WTC11 (cell line): ENCODE measurements at regions not wholly inside any gene's neighbourhood (a gene's known extent, or its start where the extent isn't known, plus 50 kb on each side); places are given as distances from the start of the nearest gene placed in this dataset.

Experiments
- ARID4B ChIP-seq: sonication (generic); formaldehyde crosslinking; IDR thresholded peaks from 2 replicates; pipeline ENCODE4 v1.8.0; 2023; ENCODE audit warnings: missing genetic modification reagents, mild to moderate bottlenecking, borderline replicate concordance
- CTCF ChIP-seq: fragments of 200-600 bp; IDR thresholded peaks from 2 replicates; pipeline ENCODE4 v1.8.0; 2022; ENCODE audit warnings: antibody characterized with exemption
- E2F5 ChIP-seq: sonication (generic); formaldehyde crosslinking; IDR thresholded peaks from 2 replicates; pipeline ENCODE4 v1.8.1; 2022; ENCODE audit warnings: mild to moderate bottlenecking, moderate library complexity, missing genetic modification reagents
- EMX1 ChIP-seq: fragments of 250-450 bp; sonication (Bioruptor Pico); IDR thresholded peaks from 2 replicates; pipeline ENCODE4 v1.8.0; 2021; ENCODE audit warnings: mild to moderate bottlenecking
- ESRRA ChIP-seq: sonication (generic); formaldehyde crosslinking; IDR thresholded peaks from 2 replicates; pipeline ENCODE4 v1.8.1; 2022; ENCODE audit warnings: mild to moderate bottlenecking, missing genetic modification reagents, borderline replicate concordance
- FOXK1 ChIP-seq: sonication (generic); formaldehyde crosslinking; IDR thresholded peaks from 2 replicates; pipeline ENCODE4 v1.8.0; 2022; ENCODE audit warnings: mild to moderate bottlenecking, moderate library complexity, missing genetic modification reagents
- HMGXB4 ChIP-seq: sonication (generic); formaldehyde crosslinking; IDR thresholded peaks from 2 replicates; pipeline ENCODE4 v1.8.1; 2023; ENCODE audit warnings: mild to moderate bottlenecking, moderate library complexity, missing genetic modification reagents
- JUN ChIP-seq: sonication (generic); formaldehyde crosslinking; IDR thresholded peaks from 2 replicates; pipeline ENCODE4 v1.8.0; 2023; ENCODE audit warnings: mild to moderate bottlenecking, missing genetic modification reagents
- MXD4 ChIP-seq: fragments of 250-450 bp; sonication (Bioruptor Pico); IDR thresholded peaks from 2 replicates; pipeline ENCODE4 v1.8.0; 2021; ENCODE audit warnings: mild to moderate bottlenecking, moderate library complexity, borderline replicate concordance
- NR3C1 ChIP-seq: sonication (generic); formaldehyde crosslinking; conservative IDR thresholded peaks from 2 replicates; pipeline ENCODE4 v1.8.1; 2023; ENCODE audit warnings: low read depth, mild to moderate bottlenecking, missing genetic modification reagents
- USF1 ChIP-seq: sonication (generic); formaldehyde crosslinking; IDR thresholded peaks from 2 replicates; pipeline ENCODE4 v1.8.0; 2022; ENCODE audit warnings: mild to moderate bottlenecking, missing genetic modification reagents
- ZNF281 ChIP-seq: sonication (generic); formaldehyde crosslinking; IDR thresholded peaks from 2 replicates; pipeline ENCODE4 v1.8.0; 2023; ENCODE audit warnings: mild to moderate bottlenecking, missing genetic modification reagents

GRCh38 chr7:85997515-85997914 lies 646.2 kb upstream of the GRM3 start:
- TF ChIP-seq EMX1 (CRISPR knock-in tag), result no peak
- TF ChIP-seq E2F5, result no peak
- TF ChIP-seq NR3C1 (CRISPR knock-in tag), result no peak
- no peak for TF ChIP-seq MXD4 (CRISPR knock-in tag)
- TF ChIP-seq CTCF, result no peak
- no peak for TF ChIP-seq JUN
- TF ChIP-seq ARID4B (CRISPR knock-in tag), result no peak
- TF ChIP-seq ESRRA, result no peak
- no peak for TF ChIP-seq ZNF281 (CRISPR knock-in tag)
- TF ChIP-seq HMGXB4, result no peak
- TF ChIP-seq FOXK1, result no peak
- TF ChIP-seq USF1 (CRISPR knock-in tag), result no peak
